KMS-11 (cell line): ENCODE measurements at regions not wholly inside any gene's neighbourhood (a gene's known extent, or its start where the extent isn't known, plus 50 kb on each side); places are given as distances from the start of the nearest gene placed in this dataset.

Experiments
- H2AFZ ChIP-seq: fragments of 200-600 bp; sonication (generic); 2 replicates; pipeline ENCODE4 v1.6.1; 2016; ENCODE audit warnings: antibody characterized with exemption, mixed run types, low read depth
- H3K27ac ChIP-seq: fragments of 200-600 bp; sonication (generic); 2 replicates; pipeline ENCODE4 v1.6.1; 2016; ENCODE audit warnings: mild to moderate bottlenecking, mixed run types
- H3K27me3 ChIP-seq: fragments of 200-600 bp; sonication (generic); 2 replicates; pipeline ENCODE4 v1.6.1; 2017; ENCODE audit warnings: mild to moderate bottlenecking, low read depth, mixed run types, moderate library complexity; ENCODE audit not compliant: insufficient read depth
- H3K36me3 ChIP-seq: fragments of 200-600 bp; sonication (generic); 2 replicates; pipeline ENCODE4 v1.6.1; 2017; ENCODE audit warnings: mild to moderate bottlenecking, mixed run types; ENCODE audit not compliant: insufficient read depth
- H3K4me1 ChIP-seq: fragments of 200-600 bp; sonication (generic); 2 replicates; pipeline ENCODE4 v1.6.1; 2016; ENCODE audit warnings: mild to moderate bottlenecking, low read depth, mixed run types; ENCODE audit not compliant: poor library complexity, severe bottlenecking
- H3K4me2 ChIP-seq: fragments of 200-600 bp; sonication (generic); 2 replicates; pipeline ENCODE4 v1.7.0; 2016; ENCODE audit warnings: mild to moderate bottlenecking, mixed run types
- H3K4me3 ChIP-seq: fragments of 200-600 bp; sonication (generic); IDR thresholded peaks from 2 replicates; pipeline ENCODE4 v1.6.1; 2017; ENCODE audit warnings: low read depth, low read length, mixed read lengths; ENCODE audit not compliant: insufficient read depth
- H3K79me2 ChIP-seq: fragments of 200-600 bp; sonication (generic); 2 replicates; pipeline ENCODE4 v1.6.1; 2016; ENCODE audit warnings: low read depth, mixed run types; ENCODE audit not compliant: insufficient read depth
- H3K9ac ChIP-seq: fragments of 200-600 bp; sonication (generic); 2 replicates; pipeline ENCODE4 v1.6.1; 2016; ENCODE audit warnings: mild to moderate bottlenecking, mixed run types
- H4K20me1 ChIP-seq: fragments of 200-600 bp; sonication (generic); 2 replicates; pipeline ENCODE4 v1.6.1; 2016; ENCODE audit warnings: mild to moderate bottlenecking, mixed run types; ENCODE audit not compliant: insufficient read depth
- CTCF ChIP-seq: fragments of 200-600 bp; sonication (generic); conservative IDR thresholded peaks from 2 replicates; pipeline ENCODE4 v1.6.1; 2017; ENCODE audit warnings: low read depth, mild to moderate bottlenecking, antibody characterized with exemption, low read length, moderate library complexity, mixed read lengths

DNA sequence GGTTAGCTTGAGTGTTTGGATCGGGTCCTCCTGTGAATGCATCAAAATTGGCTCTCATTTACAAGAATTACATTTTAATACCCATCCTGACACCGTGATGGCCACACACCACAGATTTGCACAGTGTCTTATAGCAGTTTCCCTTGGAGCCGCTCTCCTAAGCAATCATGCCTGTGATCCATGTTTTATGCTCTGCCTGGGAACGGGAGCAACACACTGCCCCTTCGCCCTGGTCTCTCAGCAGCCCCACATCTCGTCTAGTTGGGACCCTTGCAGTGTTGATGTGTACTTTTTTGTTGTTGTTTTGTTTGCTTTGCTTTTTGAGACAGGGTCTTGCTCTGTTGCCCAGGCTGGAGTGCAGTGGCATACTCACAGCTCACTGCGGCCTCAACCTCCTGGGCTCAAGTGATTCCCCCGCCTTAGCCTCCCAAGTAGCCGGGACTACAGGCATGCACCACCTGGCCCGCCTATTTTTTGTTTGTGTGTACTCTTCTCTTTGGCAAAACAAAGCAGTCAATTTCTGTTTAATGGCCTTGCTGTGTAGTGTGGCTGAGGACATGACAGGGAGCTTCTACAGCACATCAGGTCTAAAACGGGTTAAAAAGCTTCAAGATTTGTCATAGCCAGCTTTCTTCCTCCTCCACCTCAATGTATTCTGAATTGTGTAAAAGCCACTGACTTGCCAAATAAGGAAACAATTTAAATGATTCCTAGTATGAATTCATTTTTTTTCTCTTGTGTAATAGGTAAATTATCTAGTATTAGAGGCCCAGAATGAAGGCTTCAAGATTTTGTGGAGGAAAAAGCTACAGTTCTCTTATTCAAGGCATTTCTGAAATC is 101.6 kb upstream of the TBCA start:
- Histone ChIP-seq H2AFZ (no peak overlapping the region), H3K4me1 (no peaks in the 10 kb centered on the region), H3K79me2 (no peaks in the 10 kb centered on the region), H3K4me2 (no peak overlapping the region), H3K27ac (no peak overlapping the region), H3K4me3 (no peak overlapping the region), H4K20me1 (no peaks in the 10 kb centered on the region), H3K27me3 (no peaks in the 10 kb centered on the region), H3K36me3 (no peaks in the 10 kb centered on the region), H3K9ac (no peak overlapping the region)
- no peak for TF ChIP-seq CTCF

DNA sequence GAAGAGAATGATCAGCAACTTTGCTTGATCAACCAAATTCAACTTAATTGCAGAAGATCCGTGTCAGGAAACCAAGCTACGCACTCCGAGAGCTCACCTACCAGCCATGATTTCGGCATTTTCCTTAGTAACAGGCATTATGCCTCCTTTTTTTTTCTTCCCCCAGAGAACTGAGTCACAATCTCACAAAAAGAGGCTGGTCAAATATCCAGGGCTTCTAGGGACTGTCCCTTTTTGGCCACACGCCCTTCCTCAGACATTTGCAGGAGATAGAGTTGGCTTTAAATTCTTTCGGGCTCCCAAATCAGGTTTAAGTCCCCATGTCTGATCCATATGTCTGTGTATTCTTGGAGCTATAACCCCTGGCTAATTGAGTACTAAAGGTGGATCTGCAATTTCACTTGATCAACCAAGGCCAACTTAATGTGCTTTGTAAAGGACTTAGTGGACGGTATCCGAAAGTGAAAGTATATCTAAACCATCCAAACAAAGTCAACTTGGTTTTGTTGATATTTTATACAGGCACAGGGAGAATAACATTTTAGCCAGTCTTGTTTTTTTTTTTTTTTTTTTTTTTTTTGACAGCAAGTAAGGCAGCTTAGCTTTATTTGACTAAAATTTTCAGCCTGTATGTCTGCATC is 100.8 kb upstream of the TBCA start:
- H3K79me2 ChIP-seq, result no peaks in the 10 kb centered on the region
- H3K27ac ChIP-seq, result no peak overlapping the region
- H3K4me3 ChIP-seq, result no peak overlapping the region
- no peak overlapping the region for H3K4me2 ChIP-seq
- no peaks in the 10 kb centered on the region for H4K20me1 ChIP-seq
- no peak overlapping the region for H2AFZ ChIP-seq
- H3K4me1 ChIP-seq, result no peaks in the 10 kb centered on the region
- H3K9ac ChIP-seq, result no peak overlapping the region
- H3K36me3 ChIP-seq, result no peaks in the 10 kb centered on the region
- no peaks in the 10 kb centered on the region for H3K27me3 ChIP-seq
- no peak for TF ChIP-seq CTCF

DNA sequence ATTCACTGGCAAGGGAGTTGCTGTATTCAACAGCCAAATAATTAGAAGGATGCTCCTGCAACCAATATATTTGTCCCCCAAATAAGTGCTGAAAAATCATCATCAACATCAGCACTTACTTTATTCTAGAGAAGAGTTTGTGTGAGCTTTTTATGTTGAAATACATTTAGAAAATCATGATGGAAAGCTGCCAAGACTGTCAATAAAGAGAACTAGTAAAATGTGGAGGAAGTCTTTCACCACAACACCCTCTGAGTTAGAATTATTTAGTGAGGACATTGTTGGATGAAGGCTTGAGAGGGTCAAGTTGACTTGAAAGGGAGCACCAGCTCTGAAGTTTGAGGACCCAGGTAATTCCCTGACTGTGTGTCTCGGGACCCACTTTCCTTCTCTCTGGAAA is 100.2 kb upstream of the TBCA start:
- H3K79me2 ChIP-seq, result no peaks in the 10 kb centered on the region

GRCh38 chr5:77874691-77875090 is 98.6 kb upstream of the TBCA start:
- Histone ChIP-seq H4K20me1 (no peaks in the 10 kb centered on the region), H2AFZ (no peak overlapping the region), H3K4me3 (no peak overlapping the region), H3K9ac (no peak overlapping the region), H3K79me2 (no peaks in the 10 kb centered on the region), H3K27me3 (no peaks in the 10 kb centered on the region), H3K4me1 (no peaks in the 10 kb centered on the region), H3K27ac (no peak overlapping the region), H3K36me3 (no peaks in the 10 kb centered on the region), H3K4me2 (no peak overlapping the region)
- no peak for TF ChIP-seq CTCF

More for the DNA sequence above, 100.2 kb upstream of the TBCA start:
- Histone ChIP-seq H3K9ac (no peak overlapping the region), H3K4me2 (no peak overlapping the region), H2AFZ (no peak overlapping the region), H4K20me1 (no peaks in the 10 kb centered on the region), H3K36me3 (no peaks in the 10 kb centered on the region), H3K4me3 (no peak overlapping the region), H3K27me3 (no peaks in the 10 kb centered on the region), H3K4me1 (no peaks in the 10 kb centered on the region), H3K27ac (no peak overlapping the region)
- no peak for TF ChIP-seq CTCF
